ENCODE measurements at regions not wholly inside any gene's neighbourhood (a gene's known extent, or its start where the extent isn't known, plus 50 kb on each side); places are given as distances from the start of the nearest gene placed in this dataset.

GRCh38 chr18:73954268-73954667 is 193.4 kb downstream of the FBXO15 start:
- TF ChIP-seq POLR2AphosphoS5 (IDR thresholded peaks at IDR 0.05), result no peak
- TF ChIP-seq EP300 (IDR thresholded peaks at IDR 0.05; ENCODE audit: low read depth), result no peak
- no peak for TF ChIP-seq CTCF (IDR thresholded peaks at IDR 0.05)
- no peak for TF ChIP-seq POLR2A (IDR thresholded peaks at IDR 0.05)
- Histone ChIP-seq H3K27ac (no peak overlapping the region), H3K4me1 (no peaks in the 10 kb centered on the region), H3K36me3 (no peaks in the 10 kb centered on the region), H3K27me3 (no peaks in the 10 kb centered on the region), H3K4me3 (no peak overlapping the region), H3K9me3 (no peaks in the 10 kb centered on the region)
- intact Hi-C loops (cut with DNase I; ENCODE audit: low total_unique reads) (no loop called here), in situ Hi-C loops (cut with MboI; ENCODE audit: low pct_ligation_motif_present in 1 of 4, low pct_unique_long_range_greater_than_20kb in 1 of 4, low sequenced_read_pairs in 3 of 4) (no loop called here)
- DNase-seq, result no peak
- WGBS, 2 donors (ENCODE audit: low coverage in 1 of 2), result 0 to 56% methylated on average over 1 to 4 of the region's 4 CpGs

GRCh38 chr18:73952296-73952946 is 195.2 kb downstream of the FBXO15 start:
- intact Hi-C loops (cut with DNase I; ENCODE audit: low total_unique reads) (no loop called here), in situ Hi-C loops (cut with MboI; ENCODE audit: low pct_ligation_motif_present in 1 of 4, low pct_unique_long_range_greater_than_20kb in 1 of 4, low sequenced_read_pairs in 3 of 4) (no loop called here)
- Histone ChIP-seq H3K27ac (no peak overlapping the region), H3K9me3 (no peaks in the 10 kb centered on the region), H3K27me3 (no peaks in the 10 kb centered on the region), H3K36me3 (no peaks in the 10 kb centered on the region), H3K4me1 (no peaks in the 10 kb centered on the region), H3K4me3 (no peak overlapping the region)
- WGBS, 2 donors (ENCODE audit: low coverage in 1 of 2), result 3 to 33% methylated on average over 4 to 7 of the region's 7 CpGs
- TF ChIP-seq EP300 (IDR thresholded peaks at IDR 0.05; ENCODE audit: low read depth) (no peak), POLR2AphosphoS5 (IDR thresholded peaks at IDR 0.05) (no peak), POLR2A (IDR thresholded peaks at IDR 0.05) (no peak), CTCF (IDR thresholded peaks at IDR 0.05) (no peak)
- no peak for DNase-seq

DNA sequence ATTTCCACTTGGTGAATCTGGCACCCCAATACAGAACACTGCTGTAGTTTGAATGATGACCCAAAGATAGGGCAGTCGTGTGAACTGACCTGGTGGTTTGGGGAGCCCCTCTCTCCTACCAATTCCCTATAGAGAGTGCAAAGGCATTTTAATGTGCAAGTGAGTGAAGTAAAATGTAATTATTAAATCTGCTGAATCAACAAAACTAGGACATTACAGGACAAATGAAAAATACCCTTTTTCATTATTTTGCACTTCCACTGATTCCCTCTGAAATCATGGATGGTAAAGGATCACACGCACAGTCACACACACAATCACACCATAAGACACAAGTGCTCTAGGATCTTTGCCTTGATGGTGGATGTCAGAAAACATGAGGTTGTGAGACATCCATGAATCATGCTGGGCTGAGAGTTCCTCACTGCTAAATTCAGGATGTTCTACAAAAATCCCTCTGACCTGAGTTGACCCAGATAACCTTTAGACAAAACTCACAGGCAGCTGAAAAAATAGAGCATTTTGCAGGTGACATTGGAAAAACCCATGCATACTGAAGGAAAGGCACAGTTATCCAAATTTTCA is 197.4 kb downstream of the FBXO15 start:
- in situ Hi-C loops (cut with MboI; ENCODE audit: low pct_ligation_motif_present in 1 of 4, low pct_unique_long_range_greater_than_20kb in 1 of 4, low sequenced_read_pairs in 3 of 4), result no loop called here
- 78 to 79% methylated on average over 2 of the region's 2 CpGs for WGBS, 2 donors (ENCODE audit: low coverage in 1 of 2)

DNA sequence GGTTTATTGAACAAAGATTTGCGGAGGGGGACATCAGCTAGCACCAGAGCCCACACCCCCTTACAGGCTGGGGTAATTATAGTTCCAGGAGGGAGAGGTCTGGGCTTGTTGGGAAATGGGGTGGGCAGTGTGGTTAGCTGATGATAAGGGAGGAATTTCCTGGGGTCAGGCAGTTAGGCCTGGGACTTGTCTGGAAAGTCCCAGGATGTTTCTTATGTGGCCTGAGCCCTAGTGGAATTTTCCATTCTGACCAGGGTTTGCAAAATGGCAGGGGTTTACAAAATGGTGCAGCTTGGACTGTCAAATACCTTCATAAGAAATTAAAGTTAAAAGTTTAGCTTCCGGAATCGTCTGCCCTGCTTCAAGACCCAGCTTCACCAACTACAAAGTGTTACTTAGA is 199.1 kb downstream of the FBXO15 start:
- Histone ChIP-seq H3K4me3 (no peak overlapping the region), H3K36me3 (no peaks in the 10 kb centered on the region), H3K27me3 (no peaks in the 10 kb centered on the region), H3K4me1 (no peaks in the 10 kb centered on the region), H3K9me3 (no peaks in the 10 kb centered on the region), H3K27ac (no peak overlapping the region)
- 87 to 93% methylated on average over 3 of the region's 3 CpGs for WGBS, 2 donors (ENCODE audit: low coverage in 1 of 2)
- intact Hi-C loops (cut with DNase I; ENCODE audit: low total_unique reads) (no loop called here), in situ Hi-C loops (cut with MboI; ENCODE audit: low pct_ligation_motif_present in 1 of 4, low pct_unique_long_range_greater_than_20kb in 1 of 4, low sequenced_read_pairs in 3 of 4) (loop anchor here in 1 of 4 donors (25.0 kb wide), 1 partner anchor 111 kb away; no protein-coding TSS in a partner anchor)
- no peak for DNase-seq
- no peak for TF ChIP-seq CTCF (IDR thresholded peaks at IDR 0.05)
- no peak for TF ChIP-seq POLR2A (IDR thresholded peaks at IDR 0.05)
- TF ChIP-seq POLR2AphosphoS5 (IDR thresholded peaks at IDR 0.05), result no peak
- no peak for TF ChIP-seq EP300 (IDR thresholded peaks at IDR 0.05; ENCODE audit: low read depth)

More for the DNA sequence above, 197.4 kb downstream of the FBXO15 start:
- H3K4me3 ChIP-seq, result no peak overlapping the region
- DNase-seq, result no peak
- H3K9me3 ChIP-seq, result no peaks in the 10 kb centered on the region
- intact Hi-C loops (cut with DNase I; ENCODE audit: low total_unique reads), result no loop called here
- H3K27ac ChIP-seq, result no peak overlapping the region
- no peaks in the 10 kb centered on the region for H3K4me1 ChIP-seq
- no peaks in the 10 kb centered on the region for H3K27me3 ChIP-seq
- H3K36me3 ChIP-seq, result no peaks in the 10 kb centered on the region
- TF ChIP-seq POLR2A (IDR thresholded peaks at IDR 0.05), result no peak
- no peak for TF ChIP-seq EP300 (IDR thresholded peaks at IDR 0.05; ENCODE audit: low read depth)
- TF ChIP-seq CTCF (IDR thresholded peaks at IDR 0.05), result no peak
- TF ChIP-seq POLR2AphosphoS5 (IDR thresholded peaks at IDR 0.05), result no peak

All from transverse colon (tissue), 4 donors.